MCF 10A (cell line): ENCODE measurements at regions not wholly inside any gene's neighbourhood (a gene's known extent, or its start where the extent isn't known, plus 50 kb on each side); places are given as distances from the start of the nearest gene placed in this dataset.
A peak's percentile ranks its signal among the peaks of the same experiment; 100 is the strongest.

Source experiments
- BruUV-seq: library from RNA; stranded (reverse); fragments of 400-500 nt; replicated peaks from 2 replicates; lab custom pipeline; 2021; lab: Mats Ljungman, UMichigan
- CTCF ChIA-PET: fragments of 300-600 bp; sonication (Branson Sonifier 250); formaldehyde crosslinking; extraction: SDS; loops from one replicate; lab custom pipeline; 2021; ENCODE audit warnings: antibody characterized with exemption, inconsistent platforms; lab: Yijun Ruan, JAX
- POLR2A ChIA-PET: fragments of 300-600, 350-650 bp; sonication (Branson Sonifier 250); formaldehyde crosslinking; extraction: SDS; loops from one replicate; lab custom pipeline; 2020; ENCODE audit warnings: antibody characterized with exemption, inconsistent platforms; lab: Yijun Ruan, JAX
- DNase-seq: peaks from one replicate; pipeline ENCODE4 v3.0.0-alpha.2; 2018; ENCODE audit not compliant: unreplicated experiment
- H3K27ac Mint-ChIP-seq: one replicate; pipeline ENCODE4 v1.8.0; 2022; ENCODE audit warnings: mild to moderate bottlenecking, low read depth, mixed read lengths; ENCODE audit not compliant: unreplicated experiment
- H3K27me3 Mint-ChIP-seq: one replicate; pipeline ENCODE4 v1.8.0; 2022; ENCODE audit warnings: mixed read lengths; ENCODE audit not compliant: insufficient read depth, unreplicated experiment
- H3K36me3 Mint-ChIP-seq: one replicate; pipeline ENCODE4 v1.8.0; 2022; ENCODE audit warnings: mild to moderate bottlenecking, moderate library complexity, mixed read lengths; ENCODE audit not compliant: insufficient read depth, unreplicated experiment
- H3K4me1 Mint-ChIP-seq: one replicate; pipeline ENCODE4 v1.8.0; 2022; ENCODE audit warnings: mixed read lengths; ENCODE audit not compliant: insufficient read depth, unreplicated experiment
- H3K4me3 Mint-ChIP-seq: one replicate; pipeline ENCODE4 v1.8.0; 2022; ENCODE audit warnings: mild to moderate bottlenecking, moderate library complexity, mixed read lengths; ENCODE audit not compliant: unreplicated experiment
- H3K9me3 Mint-ChIP-seq: one replicate; pipeline ENCODE4 v1.8.0; 2022; ENCODE audit warnings: mixed read lengths; ENCODE audit not compliant: unreplicated experiment
- intact Hi-C: fragments of 100-400 bp; cut with micrococcal nuclease; formaldehyde crosslinking; loops from 2 replicates; pipeline ENCODE4 v1.14.1; 2022
- TF ChIP-seq, protein P1 (sequence below): fragments of 200-600 bp; IDR thresholded peaks from one replicate; pipeline ENCODE4 v1.8.0; 2022; ENCODE audit warnings: antibody characterized with exemption, mild to moderate bottlenecking; ENCODE audit not compliant: unreplicated experiment

DNA sequence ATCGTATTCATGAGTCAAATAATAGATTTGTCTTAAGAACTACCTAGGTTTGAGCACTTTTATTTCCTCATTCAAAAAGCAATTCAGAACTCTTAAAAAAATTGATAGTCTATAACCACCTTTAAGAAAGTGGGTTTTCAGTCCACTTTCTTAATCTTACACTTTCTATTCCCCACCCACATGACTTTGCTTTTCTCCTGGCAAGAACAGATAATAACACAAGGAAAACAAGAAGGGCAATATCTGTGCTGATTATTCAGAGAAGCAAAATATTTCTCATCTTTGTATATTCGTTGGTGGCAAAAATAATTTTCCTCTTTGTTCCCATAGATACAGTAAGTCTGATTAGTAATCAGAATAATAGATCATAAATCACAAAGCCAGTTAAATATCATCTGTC is 130.6 kb upstream of the DNAJC10 start:
- CTCF ChIA-PET: no interaction called here
- H3K4me3 Mint-ChIP-seq: no peak overlapping the region
- H3K27ac Mint-ChIP-seq: no peak overlapping the region
- peaks cover 5% of the 10 kb centered on the region for H3K36me3 Mint-ChIP-seq
- peaks cover 14% of the 10 kb centered on the region for H3K4me1 Mint-ChIP-seq
- H3K27me3 Mint-ChIP-seq: no peaks in the 10 kb centered on the region
- no peaks in the 10 kb centered on the region for H3K9me3 Mint-ChIP-seq
- TF ChIP-seq, protein P1, sequence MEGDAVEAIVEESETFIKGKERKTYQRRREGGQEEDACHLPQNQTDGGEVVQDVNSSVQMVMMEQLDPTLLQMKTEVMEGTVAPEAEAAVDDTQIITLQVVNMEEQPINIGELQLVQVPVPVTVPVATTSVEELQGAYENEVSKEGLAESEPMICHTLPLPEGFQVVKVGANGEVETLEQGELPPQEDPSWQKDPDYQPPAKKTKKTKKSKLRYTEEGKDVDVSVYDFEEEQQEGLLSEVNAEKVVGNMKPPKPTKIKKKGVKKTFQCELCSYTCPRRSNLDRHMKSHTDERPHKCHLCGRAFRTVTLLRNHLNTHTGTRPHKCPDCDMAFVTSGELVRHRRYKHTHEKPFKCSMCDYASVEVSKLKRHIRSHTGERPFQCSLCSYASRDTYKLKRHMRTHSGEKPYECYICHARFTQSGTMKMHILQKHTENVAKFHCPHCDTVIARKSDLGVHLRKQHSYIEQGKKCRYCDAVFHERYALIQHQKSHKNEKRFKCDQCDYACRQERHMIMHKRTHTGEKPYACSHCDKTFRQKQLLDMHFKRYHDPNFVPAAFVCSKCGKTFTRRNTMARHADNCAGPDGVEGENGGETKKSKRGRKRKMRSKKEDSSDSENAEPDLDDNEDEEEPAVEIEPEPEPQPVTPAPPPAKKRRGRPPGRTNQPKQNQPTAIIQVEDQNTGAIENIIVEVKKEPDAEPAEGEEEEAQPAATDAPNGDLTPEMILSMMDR: no peak
- POLR2A ChIA-PET: no interaction called here
- intact Hi-C loops: loop anchor here (5.0 kb wide), 1 partner anchor 398 kb away; no protein-coding TSS in a partner anchor
- no peak for DNase-seq
- no TSS peak for BruUV-seq

DNA sequence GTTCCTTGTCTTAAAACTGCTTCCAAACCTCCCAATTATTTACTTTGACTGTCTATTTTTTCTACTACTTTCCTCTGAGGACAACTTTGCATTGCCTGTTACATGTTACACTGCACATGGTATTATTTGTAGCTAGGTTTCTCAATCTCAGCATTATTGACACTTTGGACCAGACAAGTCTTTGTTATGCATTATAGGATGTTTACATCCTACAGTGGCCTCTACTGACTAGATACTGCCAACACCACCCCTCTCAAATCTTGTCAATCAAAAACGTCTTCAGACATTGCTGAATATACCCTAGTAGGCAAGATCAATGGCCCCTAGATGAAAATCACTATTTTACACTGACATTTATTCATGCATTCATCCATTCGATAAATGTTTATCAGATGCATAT is 129.6 kb upstream of the DNAJC10 start:
- intact Hi-C loops: loop anchor here (5.0 kb wide), 1 partner anchor 399 kb away; no protein-coding TSS in a partner anchor
- TF ChIP-seq, protein P1: no peak
- Mint-ChIP-seq H3K36me3 (peaks cover 5% of the 10 kb centered on the region), H3K4me3 (no peak overlapping the region), H3K9me3 (no peaks in the 10 kb centered on the region), H3K27me3 (no peaks in the 10 kb centered on the region), H3K4me1 (peaks cover 14% of the 10 kb centered on the region), H3K27ac (no peak overlapping the region)
- BruUV-seq: no TSS peak
- CTCF ChIA-PET: interaction anchor here (1.0 to 1.5 kb wide), 2 partner anchors 17 to 400 kb away, joined by 4 to 5 read pairs; no protein-coding TSS in a partner anchor
- DNase-seq: peak; percentile 6
- POLR2A ChIA-PET: no interaction called here

DNA sequence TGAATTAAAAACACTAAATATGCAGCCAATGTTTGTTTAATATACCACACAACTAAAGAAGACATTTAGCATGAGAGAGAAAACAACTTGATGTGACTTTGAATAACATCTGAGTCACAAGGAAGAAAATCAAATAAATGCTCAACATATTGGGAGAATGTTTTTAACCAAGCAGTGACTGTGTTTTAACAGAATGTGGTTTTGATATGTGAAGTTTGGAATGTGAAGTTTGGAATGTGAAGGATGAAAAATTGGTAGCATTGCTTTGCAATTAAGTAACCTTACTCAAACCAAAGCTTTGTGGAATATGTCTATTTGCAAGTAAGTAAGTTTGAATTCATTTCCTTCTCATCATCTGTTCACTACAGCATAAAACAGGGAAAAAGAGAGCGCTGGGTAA is 128.2 kb upstream of the DNAJC10 start:
- no peak overlapping the region for H3K4me3 Mint-ChIP-seq
- peak; percentile 16 for DNase-seq
- BruUV-seq: no TSS peak
- TF ChIP-seq, protein P1: no peak
- H3K9me3 Mint-ChIP-seq: no peaks in the 10 kb centered on the region
- H3K36me3 Mint-ChIP-seq: peaks cover 6% of the 10 kb centered on the region
- intact Hi-C loops: loop anchor here (5.0 kb wide), 1 partner anchor 401 kb away; no protein-coding TSS in a partner anchor
- H3K27me3 Mint-ChIP-seq: no peaks in the 10 kb centered on the region
- H3K4me1 Mint-ChIP-seq: peaks cover 17% of the 10 kb centered on the region
- CTCF ChIA-PET: no interaction called here
- POLR2A ChIA-PET: no interaction called here
- H3K27ac Mint-ChIP-seq: peak overlapping the region; percentile 54

DNA sequence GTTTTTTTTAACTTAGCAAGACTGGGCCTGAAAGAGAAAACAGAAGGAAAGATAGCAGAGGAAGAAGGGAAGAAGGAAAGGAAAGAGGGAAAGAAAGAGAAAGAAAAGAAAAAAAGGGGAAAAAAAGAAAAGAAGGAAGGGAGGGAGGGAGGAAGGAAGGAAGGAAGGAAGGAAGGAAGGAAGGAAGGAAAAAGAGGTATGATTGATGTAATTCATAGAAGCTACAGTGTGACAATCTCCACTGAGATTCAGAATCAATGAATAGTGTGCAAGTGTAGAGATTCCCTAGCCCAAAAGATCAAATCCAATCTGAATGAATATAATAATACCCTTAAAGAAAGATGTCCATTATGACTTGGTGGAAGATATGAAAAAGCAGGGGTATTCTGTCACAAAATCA is 126.9 kb upstream of the DNAJC10 start:
- intact Hi-C loops: loop anchor here (5.0 kb wide), 1 partner anchor 402 kb away; no protein-coding TSS in a partner anchor
- Mint-ChIP-seq H3K27ac (no peak overlapping the region), H3K4me3 (no peak overlapping the region), H3K4me1 (peaks cover 27% of the 10 kb centered on the region), H3K36me3 (peaks cover 6% of the 10 kb centered on the region), H3K27me3 (no peaks in the 10 kb centered on the region), H3K9me3 (no peaks in the 10 kb centered on the region)
- no TSS peak for BruUV-seq
- ChIA-PET CTCF (interaction anchor here (0.6 kb wide), 1 partner anchor 225 kb away, joined by 3 read pairs; no protein-coding TSS in a partner anchor), POLR2A (no interaction called here)
- DNase-seq: no peak
- TF ChIP-seq, protein P1: no peak
